CD4-positive, alpha-beta T cell treated with Interleukin-15 for 1 hour (primary cell): ENCODE measurements at regions not wholly inside any gene's neighbourhood (a gene's known extent, or its start where the extent isn't known, plus 50 kb on each side); places are given as distances from the start of the nearest gene placed in this dataset.
"Not testable (repeated sequence)": the region's sequence is repeated elsewhere in the genome, so short reads cannot be mapped to it uniquely, and the experiment has no call there.

Source experiments
- DNase-seq: peaks from one replicate; pipeline ENCODE4 v3.0.0-alpha.2; 2020

DNA sequence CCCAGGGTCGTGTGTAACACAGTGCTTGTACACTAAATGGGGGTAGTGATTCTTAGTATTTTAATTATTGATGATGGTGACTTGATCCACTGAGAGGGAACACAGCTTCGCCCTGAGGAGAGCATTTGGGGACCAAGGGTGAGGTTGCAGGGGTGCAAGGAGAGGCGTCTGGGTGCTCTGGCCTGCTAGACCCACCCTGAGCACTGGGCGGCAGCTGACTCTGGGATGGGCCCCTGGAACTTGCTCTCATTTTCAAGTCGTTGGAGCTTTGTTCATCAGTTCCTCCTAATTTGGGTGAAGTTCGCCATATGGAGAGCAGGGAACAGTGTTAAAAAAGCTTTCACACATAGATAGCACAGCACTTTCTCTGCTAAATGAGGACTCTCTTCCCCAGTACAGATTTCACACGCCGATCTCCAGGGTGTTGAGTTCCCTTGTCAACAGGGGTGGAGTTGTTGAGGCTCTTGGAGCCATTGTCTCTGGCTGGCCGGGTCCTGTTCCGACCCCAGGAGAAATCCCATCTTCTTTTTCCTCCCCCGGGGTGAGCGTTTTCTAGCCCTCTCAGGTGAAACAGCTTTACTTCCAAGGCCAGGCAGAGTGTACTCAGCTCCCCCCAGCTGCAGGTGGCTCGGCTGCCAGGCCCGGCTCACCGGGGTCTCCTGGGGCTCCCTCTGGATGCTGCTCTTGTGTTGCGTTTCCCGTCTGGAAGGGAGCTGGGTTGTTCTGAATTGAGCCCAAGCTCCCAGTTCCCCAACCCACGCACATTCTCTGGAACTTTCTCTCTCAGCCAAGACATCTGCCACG is 367.4 kb downstream of the RPS6KC1 start:
- no peak for DNase-seq

DNA sequence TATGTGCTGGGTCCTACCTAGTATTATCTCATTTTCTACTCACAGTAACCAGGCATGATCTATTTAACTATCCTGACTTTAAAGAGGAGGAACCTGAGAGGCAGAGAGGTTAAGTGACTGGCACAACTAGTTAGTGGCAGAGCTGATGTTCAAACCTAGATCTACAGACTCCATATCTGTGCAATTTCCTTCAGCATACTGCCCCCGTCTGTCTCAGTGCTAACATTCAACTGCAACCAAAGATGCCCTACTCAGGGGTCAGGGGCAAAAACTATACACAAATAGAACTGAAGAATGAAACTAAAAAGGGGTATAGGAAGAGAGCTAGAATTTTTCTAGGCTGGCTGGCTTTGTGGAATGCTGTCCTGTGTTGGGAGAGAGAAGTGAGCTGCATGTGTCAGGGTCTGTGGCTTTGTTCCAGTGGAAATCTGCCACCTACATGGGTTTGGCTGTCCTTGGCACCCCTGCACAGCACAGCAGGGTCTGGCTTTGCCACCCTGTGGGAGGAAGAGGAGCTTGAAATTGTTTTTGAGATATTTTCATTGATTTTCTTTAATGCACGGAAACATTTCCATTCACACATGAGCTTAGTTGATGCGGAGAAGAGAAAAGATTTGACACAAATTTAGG is 368.5 kb downstream of the RPS6KC1 start:
- no peak for DNase-seq

DNA sequence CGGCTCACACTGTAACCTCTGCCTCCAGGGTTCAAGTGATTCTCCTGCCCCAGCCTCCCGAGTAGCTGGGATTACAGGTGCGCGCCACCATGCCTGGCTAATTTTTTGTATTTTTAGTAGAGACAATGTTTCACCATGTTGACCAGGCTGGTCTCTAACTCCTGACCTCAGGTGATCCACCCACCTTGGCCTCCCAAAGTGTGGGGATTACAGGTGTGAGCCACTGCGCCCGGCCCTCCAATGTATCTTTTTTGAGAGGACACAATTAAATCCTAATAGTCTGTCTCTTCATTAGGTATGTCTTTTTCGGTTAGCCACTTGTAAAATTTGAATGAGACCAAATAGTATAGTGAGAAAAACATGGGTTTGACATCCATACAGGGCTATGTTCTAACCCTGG is 370.1 kb downstream of the RPS6KC1 start:
- not testable (repeated sequence) for DNase-seq

DNA sequence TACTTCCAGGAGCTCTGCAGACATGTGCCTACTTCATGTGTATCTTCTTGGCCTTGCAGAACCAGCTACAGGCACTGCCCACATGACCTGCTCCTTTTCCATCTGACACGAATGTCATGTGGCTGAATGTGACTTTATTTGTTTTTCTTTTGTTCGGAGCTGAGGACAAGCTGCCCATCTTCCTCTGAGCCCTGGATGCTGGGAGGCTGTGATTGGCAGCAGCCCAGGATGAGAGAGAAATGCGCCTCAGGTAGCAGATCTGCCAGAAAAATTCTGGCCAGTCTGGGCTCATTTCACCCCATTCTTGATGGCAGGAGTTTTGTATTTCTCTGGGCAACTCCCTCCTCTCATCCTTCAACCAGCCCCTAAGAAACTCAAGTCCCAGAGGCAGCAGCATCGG is 372.0 kb downstream of the RPS6KC1 start:
- no peak for DNase-seq

DNA sequence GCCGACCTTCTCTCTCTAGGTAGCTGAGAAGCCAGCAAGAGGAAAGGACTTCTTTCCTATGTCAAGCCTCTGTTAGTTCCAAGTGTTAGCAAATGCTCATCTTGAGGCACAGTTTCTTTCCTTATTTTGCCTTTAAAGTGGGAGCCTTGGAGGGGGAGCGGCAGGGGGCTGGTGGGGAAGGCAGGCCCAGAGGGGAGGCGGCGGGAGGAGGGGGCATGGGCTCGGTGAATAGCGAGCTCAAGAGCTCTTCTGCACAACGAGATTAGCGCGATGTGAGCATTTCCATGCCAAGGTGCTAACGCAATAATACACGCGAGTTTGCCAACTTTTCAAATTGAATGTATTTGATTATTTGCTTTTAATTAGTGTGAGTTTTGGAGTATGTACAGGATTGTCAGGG is 372.6 kb downstream of the RPS6KC1 start:
- DNase-seq = no peak

DNA sequence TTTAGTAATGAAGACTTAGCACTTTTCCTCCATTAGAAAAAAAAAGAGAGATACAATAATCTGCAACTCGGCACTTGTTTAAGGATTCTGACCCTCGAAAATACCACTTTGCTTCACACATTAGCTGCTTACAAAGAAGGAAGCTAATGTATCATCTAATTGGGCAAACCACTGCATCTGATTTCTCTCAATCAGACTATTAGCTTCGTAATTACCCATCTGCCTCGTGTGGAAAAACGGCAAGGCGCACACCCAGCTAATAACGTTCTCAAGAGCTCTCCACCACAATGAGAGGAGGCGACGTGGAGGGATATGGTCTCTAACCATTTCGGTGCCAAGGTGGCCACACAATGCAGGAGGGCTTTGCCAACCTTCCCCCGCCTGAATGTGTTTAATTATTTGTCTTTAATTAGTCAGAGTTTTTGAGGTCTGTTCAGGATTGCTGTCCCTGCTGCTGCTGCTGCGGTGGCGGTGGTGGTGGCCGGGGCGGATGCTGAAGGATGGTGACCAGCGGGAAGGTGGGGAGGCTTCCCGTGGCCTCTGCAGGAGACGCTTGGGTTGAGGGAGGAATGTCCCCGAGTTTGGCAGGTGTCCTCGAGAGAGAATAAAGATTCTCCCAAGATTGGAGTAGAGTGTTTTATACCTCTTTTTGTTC is 374.5 kb downstream of the RPS6KC1 start:
- DNase-seq = no peak

DNA sequence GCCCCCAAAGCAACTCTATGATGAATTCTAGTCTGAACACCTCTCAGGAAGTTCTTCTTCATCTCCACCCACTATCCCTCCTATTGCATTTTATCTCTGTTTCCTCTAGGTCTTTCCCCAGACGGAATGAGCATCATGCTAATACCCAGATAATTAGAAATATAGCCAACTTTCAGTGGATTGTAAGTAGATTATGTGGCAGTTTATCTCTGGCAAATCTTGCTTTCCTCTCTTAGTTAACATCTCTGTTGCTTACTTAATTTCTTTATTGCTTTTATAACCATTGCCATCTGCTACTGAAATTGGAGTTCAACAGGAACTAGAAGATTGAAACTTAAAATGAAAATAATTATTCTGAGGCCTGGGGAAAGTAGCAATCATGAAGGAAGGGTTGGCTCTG is 378.6 kb downstream of the RPS6KC1 start:
- no peak for DNase-seq

DNA sequence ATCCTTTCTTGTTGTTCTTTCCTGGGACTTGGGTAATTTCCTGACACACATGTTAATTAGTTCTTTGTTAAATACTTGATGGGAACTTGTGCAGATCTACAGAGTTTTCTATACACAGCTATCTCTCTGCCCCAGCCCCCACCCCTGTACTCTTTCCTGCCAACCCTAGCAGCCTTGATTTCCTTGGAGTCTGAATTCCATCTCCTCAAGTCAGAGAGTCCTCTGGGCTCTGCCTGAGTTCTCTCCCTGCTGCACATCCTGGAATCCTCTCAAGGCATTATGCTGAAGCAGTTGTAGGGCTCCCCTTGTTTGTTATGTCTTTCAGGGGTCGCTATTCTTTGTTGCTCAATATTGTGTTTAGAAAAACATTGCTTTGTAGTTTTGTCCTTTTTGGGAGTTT is 384.7 kb downstream of the RPS6KC1 start:
- DNase-seq = no peak

DNA sequence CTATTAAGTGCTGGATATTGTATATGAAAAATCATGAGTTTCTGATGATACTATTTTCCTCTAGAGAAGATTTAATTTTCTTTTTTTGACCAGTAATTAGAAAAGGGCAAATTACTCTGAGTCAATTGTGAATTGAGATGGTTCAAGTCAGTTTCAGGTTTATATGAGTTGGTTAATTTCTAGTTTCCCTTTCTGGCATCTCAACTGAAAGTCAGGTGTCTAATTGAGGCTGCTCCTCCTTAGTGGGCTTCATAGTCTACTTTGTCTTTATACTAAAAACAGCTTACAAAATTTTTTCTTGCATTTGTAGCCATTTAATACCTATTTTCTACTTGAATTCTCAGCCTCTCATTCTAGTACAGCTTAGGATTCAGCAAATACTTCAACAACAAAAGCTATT is 387.3 kb downstream of the RPS6KC1 start:
- no peak for DNase-seq

DNA sequence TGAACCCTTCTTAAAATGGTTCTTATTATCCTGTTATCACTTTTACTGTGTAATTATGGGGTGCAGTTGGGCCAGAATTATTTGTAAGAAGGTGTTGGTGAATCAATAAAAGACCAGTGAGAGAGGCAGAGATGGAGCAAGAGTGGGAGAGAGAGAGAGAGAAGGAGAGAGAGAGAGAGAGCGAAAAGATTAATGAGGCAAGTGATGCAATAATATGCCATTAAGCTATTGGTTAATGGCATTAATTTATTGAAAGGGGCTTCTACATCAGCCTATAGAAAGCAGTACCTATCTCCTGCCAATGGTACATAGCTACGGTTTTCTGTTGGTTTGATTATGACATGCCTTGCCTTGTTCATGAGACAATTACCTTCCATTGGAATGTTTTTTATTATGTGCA is 388.7 kb downstream of the RPS6KC1 start:
- DNase-seq = no peak

DNA sequence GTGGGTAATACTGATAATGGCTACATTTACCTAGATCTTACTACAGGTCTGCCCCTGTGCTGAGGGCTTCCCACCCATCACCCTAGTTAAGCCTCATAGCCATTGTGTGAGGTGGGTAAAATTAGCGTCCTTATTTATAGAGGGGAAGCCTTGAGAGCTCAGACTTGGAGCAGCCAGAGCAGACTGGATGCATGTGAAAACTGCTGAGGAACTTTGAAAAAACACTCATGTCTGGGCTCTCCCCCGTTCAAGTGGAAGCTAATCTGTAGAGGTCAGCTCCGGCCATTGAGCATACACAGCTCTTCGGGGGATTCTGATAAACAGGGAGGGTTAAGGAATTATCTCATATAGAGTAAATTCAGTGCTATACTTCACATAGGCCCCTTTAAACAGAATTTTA is 389.7 kb downstream of the RPS6KC1 start:
- DNase-seq = no peak

DNA sequence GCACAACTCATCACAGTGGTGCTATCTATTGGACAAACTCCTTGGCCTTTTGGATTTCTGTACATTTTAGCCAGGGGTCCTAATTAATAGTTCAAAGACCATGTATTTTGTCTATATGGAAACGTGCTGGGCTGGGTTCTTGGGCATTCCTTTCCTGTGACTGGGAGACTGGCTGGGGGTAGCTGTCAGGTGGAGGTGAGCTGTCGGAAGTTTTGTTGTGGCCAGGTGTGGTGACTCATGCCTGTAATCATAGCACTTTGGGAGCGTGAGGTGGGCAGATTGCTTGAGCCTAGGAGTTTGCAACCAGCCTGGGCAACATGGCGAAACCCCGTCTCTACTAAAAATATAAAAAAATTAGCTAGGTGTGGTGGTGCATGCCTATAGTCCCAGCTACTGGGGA is 392.4 kb downstream of the RPS6KC1 start:
- DNase-seq = no peak

DNA sequence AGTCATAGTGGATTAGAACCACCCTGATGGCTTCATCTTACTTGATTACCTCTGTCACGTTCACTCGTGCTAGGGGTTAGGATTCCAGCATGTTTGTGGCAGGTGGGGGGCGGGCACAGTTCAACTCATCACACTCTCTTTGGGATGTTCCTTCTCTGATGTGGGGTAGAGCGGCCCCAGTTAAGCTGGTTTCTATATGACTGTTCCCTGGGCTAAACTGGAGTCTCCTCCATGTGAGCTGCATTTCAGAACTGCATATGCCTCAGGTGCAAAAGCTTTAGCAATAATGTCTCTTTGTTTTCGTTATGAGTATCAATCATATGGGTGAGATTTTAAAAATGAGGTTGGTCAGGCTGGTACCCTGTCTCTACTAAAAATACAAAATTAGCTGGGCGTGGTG is 393.2 kb downstream of the RPS6KC1 start:
- DNase-seq = no peak

DNA sequence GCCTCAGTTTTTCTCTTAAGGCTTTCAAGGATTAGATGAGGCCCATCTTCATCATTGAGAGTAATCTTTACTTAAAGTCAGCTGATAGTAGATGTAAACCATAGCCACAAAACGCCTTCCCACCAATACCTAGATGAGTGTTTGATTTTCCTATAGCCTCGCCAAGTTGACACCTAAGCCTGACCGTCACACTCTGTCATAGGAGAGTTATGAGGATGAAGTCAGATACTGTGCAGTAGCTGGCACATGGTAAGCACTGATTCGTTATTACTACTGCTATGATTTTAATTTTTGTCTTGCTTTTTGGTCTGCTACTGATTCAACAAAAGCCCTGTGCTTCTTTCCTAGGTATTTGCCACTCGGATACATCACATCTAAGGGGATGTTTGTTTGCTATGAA is 395.5 kb downstream of the RPS6KC1 start:
- DNase-seq = no peak

DNA sequence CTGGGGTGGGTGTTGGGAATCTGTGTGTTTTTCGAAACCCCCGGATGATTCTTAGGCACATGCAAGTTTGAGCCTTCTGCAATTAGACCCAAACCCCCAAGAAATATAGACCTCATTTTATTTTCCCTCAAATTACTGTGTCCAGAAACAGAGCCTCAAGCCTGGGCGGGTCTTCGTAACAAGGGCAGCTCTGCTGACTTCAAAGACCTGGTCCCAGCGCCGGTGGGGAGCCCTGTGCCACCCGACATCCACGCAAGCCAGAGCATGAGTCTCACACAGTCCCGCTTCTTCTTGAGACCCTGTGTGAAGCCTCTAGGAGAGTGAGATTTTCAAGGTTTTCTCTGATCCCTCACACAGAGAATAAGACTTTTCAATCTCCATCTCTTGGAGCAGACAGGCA is 397.3 kb downstream of the RPS6KC1 start:
- DNase-seq = no peak

DNA sequence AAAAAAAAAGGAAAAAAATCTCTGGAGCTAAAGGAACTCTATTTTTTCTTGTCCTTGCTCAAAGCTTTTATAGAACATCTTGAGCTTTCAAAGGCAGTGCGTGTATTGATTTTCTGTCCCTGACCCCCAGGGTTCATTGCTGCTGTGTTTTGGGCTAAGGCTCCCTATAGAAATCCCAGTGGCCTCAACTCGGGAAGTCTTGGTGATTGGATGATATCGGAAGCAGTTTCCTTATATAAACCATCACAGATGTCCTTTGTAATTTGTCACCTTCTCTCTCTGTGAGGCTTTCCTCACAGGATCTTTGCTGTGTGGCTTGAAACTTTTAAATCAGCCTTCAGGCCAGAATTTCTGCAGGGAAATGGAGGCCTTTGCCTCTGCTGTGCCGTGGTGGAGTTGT is 397.7 kb downstream of the RPS6KC1 start:
- no peak for DNase-seq

DNA sequence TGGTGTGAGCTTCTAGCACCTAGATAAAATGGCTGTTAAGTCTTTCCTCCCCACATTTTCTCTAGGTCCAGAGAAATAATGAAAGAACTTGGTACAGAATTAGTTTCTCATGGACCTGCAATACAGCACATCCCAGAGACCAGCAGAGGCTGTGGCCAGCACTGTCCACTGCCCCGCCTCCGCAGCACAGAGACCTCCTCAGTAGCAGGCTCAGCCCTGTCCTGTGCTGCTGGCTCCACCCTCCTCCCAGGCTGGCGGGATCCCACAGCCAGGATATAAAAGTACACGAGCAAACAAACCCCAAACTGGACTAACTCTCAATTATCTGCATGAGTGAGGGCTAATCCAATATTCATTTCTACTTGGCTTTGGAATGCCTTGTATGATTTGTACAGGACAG is 401.5 kb downstream of the RPS6KC1 start:
- no peak for DNase-seq

DNA sequence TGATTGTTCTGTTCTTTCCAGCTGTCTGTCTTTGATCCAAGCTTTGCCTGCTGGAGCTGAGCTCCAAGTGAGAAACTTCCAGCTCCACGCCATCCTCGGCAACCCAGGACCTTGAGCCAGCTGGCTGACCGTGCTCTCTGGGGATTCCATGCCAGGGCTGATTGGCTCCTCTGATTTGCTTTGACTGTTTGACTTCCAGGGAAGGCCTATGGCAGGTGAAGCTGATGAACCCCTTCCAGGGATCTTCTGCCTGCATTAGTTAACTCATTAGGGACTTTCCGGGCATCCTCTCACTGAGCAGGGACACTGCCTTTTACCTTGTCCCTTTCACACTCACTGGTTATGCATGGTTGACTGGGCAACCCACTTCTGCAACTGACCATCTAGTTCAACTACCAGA is 406.1 kb downstream of the RPS6KC1 start:
- DNase-seq = no peak

DNA sequence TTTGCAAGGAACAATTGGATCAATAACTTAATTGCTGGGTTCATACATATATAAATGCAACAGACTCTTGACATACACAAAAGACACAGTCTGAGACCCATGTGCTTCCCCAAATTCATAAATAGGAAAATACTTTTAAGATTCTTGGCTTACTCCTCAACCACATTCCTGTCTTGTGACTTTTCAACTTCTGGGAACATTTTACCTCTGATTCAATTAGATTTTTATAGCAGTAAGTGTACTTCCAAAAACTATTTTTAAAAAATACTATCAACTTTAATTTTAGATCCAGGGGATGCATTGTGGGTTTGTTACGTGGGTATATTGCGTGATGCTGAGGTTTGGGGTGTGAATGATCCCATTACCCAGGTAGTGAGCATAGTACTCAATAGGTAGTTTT is 406.7 kb downstream of the RPS6KC1 start:
- DNase-seq = no peak

DNA sequence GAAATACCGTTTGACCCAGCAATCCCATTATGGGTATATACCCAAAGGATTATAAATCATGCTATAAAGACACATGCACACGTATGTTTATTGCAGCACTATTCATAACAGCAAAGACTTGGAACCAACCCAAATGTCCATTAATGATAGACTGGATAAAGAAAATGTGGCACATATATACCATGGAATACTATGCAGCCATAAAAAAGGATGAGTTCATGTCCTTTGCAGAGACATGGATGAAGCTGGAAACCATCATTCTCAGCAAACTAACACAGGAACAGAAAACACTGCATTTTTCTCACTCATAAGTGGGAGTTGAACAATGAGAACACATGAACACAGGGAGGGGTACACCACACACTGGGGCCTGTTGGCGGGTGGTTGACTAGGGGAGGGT is 411.3 kb downstream of the RPS6KC1 start:
- not testable (repeated sequence) for DNase-seq

DNA sequence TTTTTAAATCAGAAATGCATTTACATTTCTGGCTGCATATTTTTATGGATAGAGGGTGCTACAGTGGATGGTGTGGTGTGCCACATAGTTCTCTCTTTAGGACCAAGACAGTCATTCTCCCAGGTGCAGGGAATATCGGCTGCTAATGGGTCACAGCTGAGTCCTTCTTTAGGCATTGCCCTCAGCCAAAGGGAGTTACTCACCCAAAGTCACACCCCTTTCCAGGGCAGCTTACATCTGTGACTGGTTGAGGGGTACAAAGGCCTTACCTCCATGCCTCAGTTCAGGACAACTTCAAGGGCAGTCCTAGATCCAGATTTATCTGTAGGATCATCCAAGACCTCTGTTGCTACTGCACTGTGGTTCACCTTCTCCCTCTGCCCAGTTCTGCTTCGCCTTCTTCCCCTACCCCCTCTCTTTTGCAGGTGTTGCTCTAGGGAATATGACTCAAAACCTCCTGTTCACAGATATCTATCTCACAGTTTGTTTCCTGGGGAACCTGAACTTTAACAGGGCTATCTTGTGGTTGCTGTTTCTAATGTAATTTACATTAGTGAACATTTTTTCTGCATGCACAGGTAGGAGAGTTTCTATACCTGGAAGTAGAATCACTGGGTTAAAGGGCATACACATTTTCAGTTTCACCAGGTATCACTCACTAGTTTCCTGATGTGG is 413.9 kb downstream of the RPS6KC1 start:
- DNase-seq = no peak

DNA sequence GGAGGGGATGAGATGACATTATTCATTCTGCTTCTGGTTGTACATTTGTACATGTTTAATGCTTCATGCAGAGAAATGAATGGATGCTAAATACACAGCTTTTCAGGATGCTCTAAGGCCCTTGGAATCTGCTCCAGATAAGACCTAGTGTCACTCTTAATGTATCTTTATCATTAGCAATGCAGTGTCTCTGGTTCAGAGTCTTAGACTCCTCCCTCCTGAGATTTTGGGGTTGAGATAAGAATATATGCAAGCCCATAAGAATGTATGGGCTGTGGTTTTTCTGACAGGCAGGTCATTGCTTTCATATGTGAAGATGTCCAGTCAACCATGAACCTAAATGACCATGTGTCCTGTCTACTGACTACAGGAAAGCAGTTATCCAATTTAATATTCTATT is 415.5 kb downstream of the RPS6KC1 start:
- DNase-seq = no peak

DNA sequence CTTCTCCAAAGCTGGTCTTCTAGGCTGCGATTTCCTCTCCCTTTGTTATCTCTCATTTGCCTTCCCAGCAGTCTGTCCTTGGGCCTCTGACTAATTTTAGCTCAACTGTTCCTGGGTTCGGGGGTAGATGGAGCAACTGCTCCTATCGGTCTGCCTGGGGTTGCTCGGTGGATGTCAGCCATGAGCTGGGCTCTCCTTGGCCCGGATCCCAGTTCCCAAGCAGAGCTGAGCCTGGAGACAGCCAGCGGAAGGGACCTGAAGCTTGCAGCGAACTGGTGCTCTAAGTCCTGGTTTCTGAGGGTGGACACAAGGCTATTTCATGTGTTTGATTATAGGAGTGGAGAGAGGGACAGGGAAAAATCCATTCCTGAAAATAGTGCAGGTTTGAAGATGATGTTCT is 423.0 kb downstream of the RPS6KC1 start:
- DNase-seq = no peak

DNA sequence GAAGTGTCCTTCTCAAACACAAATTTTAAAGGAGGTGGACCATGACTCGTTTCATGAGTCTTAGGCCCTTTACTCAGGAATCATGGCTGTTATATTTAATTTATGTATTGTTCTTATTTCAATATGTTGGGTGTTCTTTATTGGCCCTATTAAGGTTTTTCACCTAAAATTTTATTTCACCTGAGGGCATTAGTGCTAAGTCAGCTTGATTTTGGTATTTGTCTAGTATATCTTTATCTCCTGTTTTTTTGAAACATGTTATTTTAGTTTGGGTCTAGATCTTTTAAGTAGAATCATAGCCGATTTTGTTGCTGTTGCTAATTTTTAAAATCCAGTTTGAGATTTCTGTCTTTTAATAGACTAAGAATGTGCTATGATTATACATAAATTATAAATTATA is 430.4 kb downstream of the RPS6KC1 start:
- no peak for DNase-seq
